HG02870 (cell line): ENCODE measurements at regions not wholly inside any gene's neighbourhood (a gene's known extent, or its start where the extent isn't known, plus 50 kb on each side); places are given as distances from the start of the nearest gene placed in this dataset.
"Not testable (repeated sequence)": the region's sequence is repeated elsewhere in the genome, so short reads cannot be mapped to it uniquely, and the experiment has no call there.

ENCODE experiments used
- ATAC-seq: cut with Tn5 transposase; IDR thresholded peaks from one replicate; pipeline ENCODE4 v1.9.1; 2021; ENCODE audit warnings: mild to moderate bottlenecking, moderate library complexity; ENCODE audit not compliant: unreplicated experiment

- no peak for ATAC-seq
These were observed 992.3 kb downstream of the BRD1 start for GRCh38 chr22:48835364-48835763.

GRCh38 chr22:48834404-48834803 is 993.3 kb downstream of the BRD1 start:
- no peak for ATAC-seq

DNA sequence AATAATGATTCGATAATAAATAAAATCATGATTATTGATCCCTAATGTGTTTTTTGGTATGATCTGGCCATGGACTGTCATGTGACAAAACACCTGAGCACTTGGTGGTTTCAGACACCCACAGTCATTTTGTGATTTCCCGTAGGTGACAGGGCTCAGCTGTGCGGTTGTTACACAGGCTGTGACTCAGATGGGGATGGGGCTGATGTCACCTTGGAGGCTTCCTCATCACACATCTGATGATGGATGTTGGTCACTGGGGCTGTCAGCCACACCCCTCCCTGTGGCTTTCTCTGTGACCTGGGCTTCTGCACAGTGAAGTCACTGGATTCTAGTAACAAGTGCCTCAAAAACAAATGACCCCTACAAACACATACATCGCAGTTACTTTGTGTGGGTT is 995.1 kb downstream of the BRD1 start:
- no peak for ATAC-seq

DNA sequence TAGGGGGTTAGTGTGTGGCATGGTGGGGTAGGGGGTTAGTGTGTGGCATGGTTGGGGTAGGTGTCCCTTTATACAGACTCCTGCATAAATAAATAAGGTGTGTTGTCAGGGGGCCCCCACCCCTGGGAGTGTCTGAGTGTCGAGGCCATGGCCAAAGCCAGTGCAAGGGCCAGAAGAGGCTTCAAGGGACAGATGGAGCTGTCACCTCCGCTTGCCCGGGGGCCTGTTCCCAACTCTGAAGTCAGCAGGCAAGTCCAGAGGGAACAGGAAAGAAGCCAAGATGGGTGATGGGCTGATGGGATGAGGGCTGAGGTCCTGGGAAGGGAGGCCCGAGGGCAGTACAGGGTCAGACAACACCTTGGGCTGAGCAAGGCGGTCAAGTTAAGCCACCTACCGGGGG is 997.8 kb downstream of the BRD1 start:
- ATAC-seq, result no peak

- ATAC-seq, result no peak
These were observed 999.0 kb downstream of the BRD1 start for GRCh38 chr22:48828688-48829087.

GRCh38 chr22:48827904-48828555 is 999.6 kb downstream of the BRD1 start:
- ATAC-seq, result no peak

DNA sequence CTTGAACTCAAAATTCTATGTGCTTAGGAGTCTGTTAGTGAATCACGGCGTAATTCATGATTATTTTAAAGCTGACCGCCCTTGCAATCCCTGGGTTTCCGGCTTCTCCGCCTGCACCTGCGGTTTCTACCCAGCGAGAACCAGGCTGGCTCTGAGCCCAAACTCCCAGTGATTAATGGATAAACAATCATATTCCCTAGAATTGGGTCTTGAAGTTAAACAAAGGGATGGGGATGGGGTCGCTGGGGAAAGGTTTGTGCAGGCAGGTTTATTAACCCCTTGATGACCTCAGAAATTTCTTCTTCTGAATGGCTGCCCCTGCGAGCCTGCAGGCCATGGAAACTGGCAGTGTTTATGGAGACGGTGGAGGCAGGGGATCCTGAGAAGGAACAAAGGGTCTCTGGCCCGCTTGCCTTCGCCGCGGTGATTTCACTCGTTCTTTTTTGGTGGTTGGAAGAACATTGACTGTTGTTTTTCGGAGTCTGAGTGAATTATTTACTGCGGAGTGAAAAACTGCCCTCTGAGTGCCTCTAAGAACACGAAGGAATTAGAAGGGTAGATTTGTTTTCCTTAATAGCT is 1000.3 kb downstream of the BRD1 start:
- no peak for ATAC-seq

GRCh38 chr22:48826546-48826945 is 1001.1 kb downstream of the BRD1 start:
- ATAC-seq, result no peak

GRCh38 chr22:48825802-48826520 is 1001.7 kb downstream of the BRD1 start:
- no peak for ATAC-seq

DNA sequence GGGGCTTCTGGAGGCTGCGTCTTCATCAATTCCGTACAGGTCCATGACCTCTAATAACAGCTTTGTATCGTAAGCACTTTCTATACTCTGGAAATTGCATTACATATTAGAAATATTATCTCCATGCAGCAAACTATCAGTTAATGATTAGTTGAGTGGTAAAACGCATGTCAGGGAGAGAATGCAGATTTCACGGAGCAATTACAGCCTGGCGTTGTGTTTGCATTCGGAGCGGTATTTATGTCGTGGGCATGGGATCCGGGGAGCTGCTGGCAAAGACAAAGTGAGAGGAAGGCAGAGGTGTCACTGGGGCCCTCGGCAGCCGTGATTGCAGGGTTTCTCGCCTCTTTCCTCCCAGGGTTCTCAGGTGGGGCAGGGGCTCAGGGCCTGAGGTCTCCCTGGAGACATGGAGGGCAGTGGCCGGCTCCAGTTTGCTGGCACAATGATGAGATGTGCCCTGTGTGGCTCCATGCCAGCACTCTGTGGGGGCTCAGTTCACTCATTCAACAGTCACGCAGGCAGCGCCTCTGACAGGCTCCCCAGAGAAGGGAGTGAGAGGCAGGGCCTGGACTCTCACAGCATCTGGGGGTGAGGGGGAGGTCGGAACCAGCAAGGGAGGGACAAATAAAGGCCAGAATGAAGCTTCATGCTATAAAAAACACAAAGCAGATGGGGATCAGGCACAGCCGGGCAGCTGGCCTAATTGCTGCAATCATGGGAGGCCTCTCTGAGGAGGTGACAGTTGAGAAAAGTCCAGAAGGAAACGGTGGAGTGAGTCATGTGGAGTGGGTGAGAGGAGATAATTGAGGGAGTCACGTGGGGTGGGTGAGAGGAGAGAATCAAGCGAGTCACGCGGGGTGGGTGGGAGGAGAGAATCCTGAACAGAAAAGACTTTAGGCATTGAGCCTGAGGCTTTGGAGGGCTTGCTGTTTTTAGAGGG is 1002.7 kb downstream of the BRD1 start:
- ATAC-seq, result no peak

DNA sequence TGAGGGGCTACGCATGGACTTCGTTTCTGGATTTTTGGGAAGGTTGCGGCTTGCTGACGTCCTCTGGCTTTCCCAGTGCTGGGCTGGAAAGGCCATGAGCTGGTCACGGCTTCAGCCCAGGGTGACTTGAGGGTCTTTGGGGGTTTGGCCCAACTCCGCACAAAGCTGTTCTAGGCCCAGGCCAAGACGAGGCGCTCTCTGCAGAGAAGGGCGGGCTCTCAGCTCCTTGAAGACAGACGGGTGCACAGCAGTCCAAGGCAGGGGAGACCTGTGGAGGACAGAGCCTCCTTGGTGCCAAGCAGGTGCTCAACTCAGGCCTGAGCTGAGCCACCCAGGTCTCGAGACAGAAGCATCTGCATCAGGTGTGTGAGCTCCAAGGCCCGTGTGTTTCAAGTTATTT is 1003.7 kb downstream of the BRD1 start:
- ATAC-seq, result no peak

GRCh38 chr22:48822278-48823233 is 1005.1 kb downstream of the BRD1 start:
- ATAC-seq, result no peak

DNA sequence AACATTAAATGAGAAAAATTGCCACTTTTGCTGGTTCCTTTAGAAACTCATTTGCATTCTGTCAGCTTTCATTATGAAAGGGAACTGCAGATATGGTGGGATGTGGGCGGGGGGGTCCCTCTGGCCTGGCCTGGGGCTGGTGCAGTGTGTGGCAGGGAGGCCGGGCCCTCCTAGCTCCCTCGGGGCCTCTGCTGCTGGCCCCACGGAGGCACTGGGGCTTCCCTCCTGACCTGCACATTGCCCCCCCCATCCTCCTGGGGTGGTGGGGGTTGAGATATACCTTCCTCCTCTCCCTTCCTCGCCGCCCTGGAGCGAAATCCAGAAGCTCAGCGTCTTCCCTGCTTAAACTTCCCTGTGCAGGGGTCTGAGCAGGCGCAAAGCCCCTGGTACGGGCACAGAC is 1005.9 kb downstream of the BRD1 start:
- no peak for ATAC-seq

DNA sequence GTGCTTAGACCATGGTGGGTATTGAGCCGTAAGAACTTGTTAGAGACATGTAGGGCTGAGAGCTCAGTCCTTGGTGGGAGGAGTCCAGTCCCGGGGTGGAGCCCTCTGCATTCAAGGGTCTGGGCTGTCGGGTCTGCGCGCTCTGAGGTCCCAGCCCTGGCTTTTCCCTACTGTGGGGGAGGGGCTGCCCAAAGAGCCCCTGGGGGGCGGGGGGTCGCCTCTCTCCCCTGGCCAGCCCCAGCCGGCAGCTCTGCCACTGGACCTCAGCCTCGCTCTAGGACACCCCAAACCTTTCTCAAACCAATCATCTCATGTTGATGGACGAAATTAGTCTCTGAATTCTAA is 1006.4 kb downstream of the BRD1 start:
- no peak for ATAC-seq

DNA sequence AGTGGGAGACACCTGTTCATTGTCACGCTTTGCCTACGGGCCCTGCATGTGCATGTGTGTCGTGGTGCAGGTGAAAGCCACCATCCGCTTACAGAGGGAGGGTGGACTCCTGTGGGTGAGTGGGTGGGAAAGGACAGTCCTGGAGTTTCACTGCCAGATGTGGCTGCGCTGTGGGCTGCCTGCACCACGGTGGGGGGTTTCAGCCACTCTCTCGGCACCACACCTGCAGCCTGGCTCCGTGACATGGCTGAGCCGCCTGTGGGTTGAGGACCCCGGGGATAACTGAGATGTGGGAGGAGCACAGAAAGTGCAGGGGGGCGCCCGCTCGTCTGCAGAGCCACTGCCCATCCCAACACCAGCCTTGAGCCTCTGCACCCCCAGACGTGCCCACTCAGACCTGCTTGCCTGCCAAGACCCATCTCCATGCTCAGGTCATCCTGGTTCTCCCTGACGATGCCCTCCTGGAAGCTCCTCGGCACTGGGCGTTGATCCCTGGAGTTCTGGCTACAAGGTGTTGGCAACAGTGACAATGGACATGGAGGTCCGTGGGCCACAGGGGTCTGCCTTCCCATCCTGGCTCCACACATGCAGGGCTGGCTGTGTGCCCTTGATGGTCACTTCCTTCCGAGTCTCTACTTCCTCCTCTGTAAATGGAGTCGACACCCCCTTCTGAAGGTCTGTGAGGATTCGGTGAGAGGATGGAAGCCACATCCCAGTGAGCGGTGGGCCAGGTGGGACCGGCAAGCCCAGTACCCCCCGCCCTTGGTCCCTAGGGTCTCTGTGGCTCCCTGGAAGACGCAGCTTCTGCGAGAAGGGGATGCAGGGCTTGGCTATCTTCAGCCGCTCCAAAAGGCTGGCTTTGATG is 1007.0 kb downstream of the BRD1 start:
- no peak for ATAC-seq

- no peak for ATAC-seq
These were observed 1007.7 kb downstream of the BRD1 start for GRCh38 chr22:48819961-48820360.

DNA sequence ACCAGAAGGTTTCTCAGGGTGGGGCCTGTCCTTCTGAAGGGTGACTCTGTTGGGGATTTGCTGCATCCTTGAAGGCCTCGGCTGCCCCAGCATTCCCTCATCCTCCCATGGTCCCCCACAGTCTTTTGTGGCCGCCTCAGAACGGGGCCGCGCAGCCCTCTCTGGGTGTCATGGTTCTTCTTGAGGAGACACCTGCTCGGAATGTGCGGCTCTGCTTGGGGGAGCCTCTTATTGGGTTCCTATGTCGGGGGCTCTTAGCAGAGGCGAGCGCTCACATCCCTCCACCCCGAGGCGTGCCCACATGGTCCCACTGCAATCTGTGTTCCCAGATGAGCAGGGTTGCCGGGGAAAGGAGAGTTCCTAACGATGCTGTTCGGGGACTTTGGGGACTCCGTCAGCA is 1008.4 kb downstream of the BRD1 start:
- ATAC-seq, result no peak

- ATAC-seq, result not testable (repeated sequence)
These were observed 1010.2 kb downstream of the BRD1 start for GRCh38 chr22:48817491-48817890.

DNA sequence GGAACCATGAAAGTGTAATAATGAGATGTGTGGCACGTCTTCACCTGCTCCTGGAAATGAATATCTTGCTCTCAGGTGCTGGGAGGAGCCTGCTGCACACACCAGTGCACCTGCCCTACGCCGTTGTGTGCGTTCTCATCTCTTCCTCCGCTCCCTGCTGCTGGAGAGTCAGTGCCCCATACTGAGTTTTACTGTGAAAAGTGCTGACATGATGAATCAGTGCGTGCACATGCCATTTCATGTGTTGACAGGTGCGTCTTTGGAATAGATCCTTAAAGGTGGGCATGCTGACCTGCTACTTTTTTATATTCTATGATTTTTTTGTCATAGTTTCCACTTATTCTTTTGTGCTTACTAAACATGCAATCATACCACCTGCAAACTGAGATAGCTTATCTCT is 1015.8 kb downstream of the BRD1 start:
- ATAC-seq, result no peak
